Uterus (tissue), 2 donors: ENCODE measurements at regions not wholly inside any gene's neighbourhood (a gene's known extent, or its start where the extent isn't known, plus 50 kb on each side); places are given as distances from the start of the nearest gene placed in this dataset.

Experiments
- CTCF ChIP-seq, 4 experiments: fragments of 200-600 bp in 2 of 4; fragments of 450-650 bp in 2 of 4; sonication (generic) in 2 of 4; IDR thresholded peaks; one replicate each; pipeline ENCODE4 v1.5.1; 2016 to 2019; ENCODE audit warnings: antibody characterized with exemption in 4 of 4, mild to moderate bottlenecking in 2 of 4, moderate library complexity in 1 of 4
- POLR2A ChIP-seq, 2 donors: fragments of 450-650 bp; IDR thresholded peaks; one replicate each; pipeline ENCODE4 v1.6.1; 2016; ENCODE audit warnings: antibody characterized with exemption in 2 of 2, mild to moderate bottlenecking in 1 of 2, moderate library complexity in 1 of 2

- no peak for TF ChIP-seq CTCF (IDR thresholded peaks at IDR 0.05)
- TF ChIP-seq POLR2A (IDR thresholded peaks at IDR 0.05) = no peak
These were observed 79.2 kb upstream of the TPRG1 start for GRCh38 chr3:189092547-189092946.
